ENCODE measurements at regions not wholly inside any gene's neighbourhood (a gene's known extent, or its start where the extent isn't known, plus 50 kb on each side); places are given as distances from the start of the nearest gene placed in this dataset.

GRCh38 chr6:166752097-166752496 lies 125.0 kb upstream of the RPS6KA2 start:
- no peaks in the 10 kb centered on the region for H3K9me3 ChIP-seq (ENCODE audit: insufficient read depth, low read length)
- H3K4me2 ChIP-seq (ENCODE audit: low read depth, low read length, poor library complexity, severe bottlenecking): no peak overlapping the region
- no peak overlapping the region for H2AFZ ChIP-seq (ENCODE audit: low read depth, low read length, severe bottlenecking)
- H3F3A ChIP-seq (ENCODE audit: insufficient read depth): no peaks in the 10 kb centered on the region
- no peaks in the 10 kb centered on the region for H3K79me2 ChIP-seq (ENCODE audit: insufficient read depth, low read length)
- H3K9me2 ChIP-seq (replicated peaks; ENCODE audit: insufficient read depth, low read length): no peaks in the 10 kb centered on the region
- no peaks in the 10 kb centered on the region for H4K20me1 ChIP-seq (ENCODE audit: low read depth, low read length)
- TF ChIP-seq CTCF (IDR thresholded peaks at IDR 0.05; ENCODE audit: insufficient read depth, low read length, poor library complexity, severe bottlenecking) (no peak), EZH2phosphoT487 (conservative IDR thresholded peaks at IDR 0.05; ENCODE audit: low read length) (no peak)
- H3K27ac ChIP-seq (ENCODE audit: low read depth, low read length): no peak overlapping the region
- H3K36me3 ChIP-seq (ENCODE audit: low read length): no peaks in the 10 kb centered on the region
- H3K9ac ChIP-seq (ENCODE audit: low read length): no peak overlapping the region
- no peaks in the 10 kb centered on the region for H3K27me3 ChIP-seq (ENCODE audit: low read length)
- no peak overlapping the region for H3K4me3 ChIP-seq (ENCODE audit: insufficient read depth, low read length, poor library complexity, severe bottlenecking)

- Histone ChIP-seq H3K27me3 (ENCODE audit: low read length) (no peaks in the 10 kb centered on the region), H3F3A (ENCODE audit: insufficient read depth) (no peaks in the 10 kb centered on the region), H3K9me3 (ENCODE audit: insufficient read depth, low read length) (no peaks in the 10 kb centered on the region), H3K27ac (ENCODE audit: low read depth, low read length) (no peak overlapping the region), H3K79me2 (ENCODE audit: insufficient read depth, low read length) (no peaks in the 10 kb centered on the region), H2AFZ (ENCODE audit: low read depth, low read length, severe bottlenecking) (no peak overlapping the region), H4K20me1 (ENCODE audit: low read depth, low read length) (no peaks in the 10 kb centered on the region), H3K9me2 (replicated peaks; ENCODE audit: insufficient read depth, low read length) (no peaks in the 10 kb centered on the region), H3K36me3 (ENCODE audit: low read length) (no peaks in the 10 kb centered on the region), H3K9ac (ENCODE audit: low read length) (no peak overlapping the region), H3K4me3 (ENCODE audit: insufficient read depth, low read length, poor library complexity, severe bottlenecking) (no peak overlapping the region), H3K4me2 (ENCODE audit: low read depth, low read length, poor library complexity, severe bottlenecking) (no peak overlapping the region)
- TF ChIP-seq EZH2phosphoT487 (conservative IDR thresholded peaks at IDR 0.05; ENCODE audit: low read length) (no peak), CTCF (IDR thresholded peaks at IDR 0.05; ENCODE audit: insufficient read depth, low read length, poor library complexity, severe bottlenecking) (no peak)
These were observed 124.1 kb upstream of the RPS6KA2 start for GRCh38 chr6:166751051-166751595.

GRCh38 chr6:166750108-166750793 lies 123.2 kb upstream of the RPS6KA2 start:
- no peaks in the 10 kb centered on the region for H3K27me3 ChIP-seq (ENCODE audit: low read length)
- H3K27ac ChIP-seq (ENCODE audit: low read depth, low read length): no peak overlapping the region
- no peaks in the 10 kb centered on the region for H3F3A ChIP-seq (ENCODE audit: insufficient read depth)
- no peaks in the 10 kb centered on the region for H4K20me1 ChIP-seq (ENCODE audit: low read depth, low read length)
- TF ChIP-seq EZH2phosphoT487 (conservative IDR thresholded peaks at IDR 0.05; ENCODE audit: low read length) (no peak), CTCF (IDR thresholded peaks at IDR 0.05; ENCODE audit: insufficient read depth, low read length, poor library complexity, severe bottlenecking) (no peak)
- H3K9me3 ChIP-seq (ENCODE audit: insufficient read depth, low read length): no peaks in the 10 kb centered on the region
- no peak overlapping the region for H2AFZ ChIP-seq (ENCODE audit: low read depth, low read length, severe bottlenecking)
- H3K36me3 ChIP-seq (ENCODE audit: low read length): no peaks in the 10 kb centered on the region
- H3K4me2 ChIP-seq (ENCODE audit: low read depth, low read length, poor library complexity, severe bottlenecking): no peak overlapping the region
- no peak overlapping the region for H3K4me3 ChIP-seq (ENCODE audit: insufficient read depth, low read length, poor library complexity, severe bottlenecking)
- H3K79me2 ChIP-seq (ENCODE audit: insufficient read depth, low read length): no peaks in the 10 kb centered on the region
- H3K9ac ChIP-seq (ENCODE audit: low read length): no peak overlapping the region
- H3K9me2 ChIP-seq (replicated peaks; ENCODE audit: insufficient read depth, low read length): no peaks in the 10 kb centered on the region
